GM12878 (cell line): ENCODE measurements at regions not wholly inside any gene's neighbourhood (a gene's known extent, or its start where the extent isn't known, plus 50 kb on each side); places are given as distances from the start of the nearest gene placed in this dataset.

Source experiments
- BRCA1 ChIP-seq: IDR thresholded peaks from 2 replicates; pipeline ENCODE4 v1.6.1; 2011; ENCODE audit warnings: low read depth, low read length, improper control_type of control experiment
- CHD2 ChIP-seq: IDR thresholded peaks from 2 replicates; pipeline ENCODE4 v1.6.1; 2011; ENCODE audit warnings: low read depth, low read length, improper control_type of control experiment, borderline replicate concordance
- CTCF ChIP-seq, 3 experiments: IDR thresholded peaks in 2 of 3; conservative IDR thresholded peaks in 1 of 3; 2 replicates each; pipeline ENCODE4 v1.5.1; 2011; ENCODE audit warnings: low read depth in 3 of 3, low read length in 3 of 3, mild to moderate bottlenecking in 3 of 3, control low read depth in 2 of 3, moderate library complexity in 2 of 3, inconsistent platforms in 1 of 3, mixed read lengths in 1 of 3; ENCODE audit not compliant: control insufficient read depth in 2 of 3, insufficient read depth in 1 of 3; ENCODE audit errors: extremely low read depth in 1 of 3
- FOXK2 ChIP-seq: fragments of 450-650 bp; IDR thresholded peaks from 2 replicates; pipeline ENCODE4 v1.6.1; 2017; ENCODE audit warnings: mild to moderate bottlenecking, moderate library complexity
- SMARCA5 ChIP-seq: fragments of 450-650 bp; IDR thresholded peaks from 2 replicates; pipeline ENCODE4 v1.6.1; 2017; ENCODE audit warnings: mild to moderate bottlenecking
- TF ChIP-seq, protein P1 (sequence below): IDR thresholded peaks from 2 replicates; pipeline ENCODE4 v1.6.1; 2012; ENCODE audit warnings: low read depth, low read length, improper control_type of control experiment
- TF ChIP-seq, protein P2 (sequence below): fragments of 450-650 bp; IDR thresholded peaks from 2 replicates; pipeline ENCODE4 v1.6.1; 2018; ENCODE audit warnings: mild to moderate bottlenecking, low read depth, moderate library complexity; ENCODE audit not compliant: partially characterized antibody

DNA sequence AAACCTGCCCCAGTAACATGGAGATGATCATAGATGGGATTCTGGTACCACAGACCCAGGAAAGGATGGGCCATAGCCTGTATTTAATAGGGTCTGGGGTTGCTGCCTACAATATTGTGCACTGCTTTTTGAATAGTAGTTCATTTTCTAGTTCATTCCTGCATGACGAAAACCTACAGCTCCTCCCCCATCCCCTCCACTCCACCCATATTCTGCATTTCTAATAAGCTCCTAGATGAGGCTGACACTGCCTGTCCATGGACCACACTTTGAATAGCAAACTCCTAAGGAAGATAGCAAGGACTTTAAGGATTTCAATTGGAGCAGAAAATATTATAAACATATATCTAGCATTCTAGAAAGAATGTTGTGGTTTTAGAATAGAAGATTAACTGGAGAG lies 75.5 kb downstream of the ISOC1 start:
- TF ChIP-seq SMARCA5, result no peak
- no peak for TF ChIP-seq FOXK2
- TF ChIP-seq, protein P1, sequence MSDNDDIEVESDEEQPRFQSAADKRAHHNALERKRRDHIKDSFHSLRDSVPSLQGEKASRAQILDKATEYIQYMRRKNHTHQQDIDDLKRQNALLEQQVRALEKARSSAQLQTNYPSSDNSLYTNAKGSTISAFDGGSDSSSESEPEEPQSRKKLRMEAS, result no peak
- TF ChIP-seq CTCF (IDR thresholded peaks at IDR 0.05 in 2 of 3, conservative IDR thresholded peaks at IDR 0.05 in 1 of 3; ENCODE audit: control insufficient read depth in 2 of 3, extremely low read depth in 1 of 3, insufficient read depth in 1 of 3, low read depth in 3 of 3, low read length in 3 of 3), result no peak
- TF ChIP-seq CHD2, result no peak
- TF ChIP-seq BRCA1, result no peak
- TF ChIP-seq, protein P2, sequence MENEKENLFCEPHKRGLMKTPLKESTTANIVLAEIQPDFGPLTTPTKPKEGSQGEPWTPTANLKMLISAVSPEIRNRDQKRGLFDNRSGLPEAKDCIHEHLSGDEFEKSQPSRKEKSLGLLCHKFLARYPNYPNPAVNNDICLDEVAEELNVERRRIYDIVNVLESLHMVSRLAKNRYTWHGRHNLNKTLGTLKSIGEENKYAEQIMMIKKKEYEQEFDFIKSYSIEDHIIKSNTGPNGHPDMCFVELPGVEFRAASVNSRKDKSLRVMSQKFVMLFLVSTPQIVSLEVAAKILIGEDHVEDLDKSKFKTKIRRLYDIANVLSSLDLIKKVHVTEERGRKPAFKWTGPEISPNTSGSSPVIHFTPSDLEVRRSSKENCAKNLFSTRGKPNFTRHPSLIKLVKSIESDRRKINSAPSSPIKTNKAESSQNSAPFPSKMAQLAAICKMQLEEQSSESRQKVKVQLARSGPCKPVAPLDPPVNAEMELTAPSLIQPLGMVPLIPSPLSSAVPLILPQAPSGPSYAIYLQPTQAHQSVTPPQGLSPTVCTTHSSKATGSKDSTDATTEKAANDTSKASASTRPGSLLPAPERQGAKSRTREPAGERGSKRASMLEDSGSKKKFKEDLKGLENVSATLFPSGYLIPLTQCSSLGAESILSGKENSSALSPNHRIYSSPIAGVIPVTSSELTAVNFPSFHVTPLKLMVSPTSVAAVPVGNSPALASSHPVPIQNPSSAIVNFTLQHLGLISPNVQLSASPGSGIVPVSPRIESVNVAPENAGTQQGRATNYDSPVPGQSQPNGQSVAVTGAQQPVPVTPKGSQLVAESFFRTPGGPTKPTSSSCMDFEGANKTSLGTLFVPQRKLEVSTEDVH, result no peak
